ENCODE measurements at regions not wholly inside any gene's neighbourhood (a gene's known extent, or its start where the extent isn't known, plus 50 kb on each side); places are given as distances from the start of the nearest gene placed in this dataset.
A peak's percentile ranks its signal among the peaks of the same experiment; 100 is the strongest.

DNA sequence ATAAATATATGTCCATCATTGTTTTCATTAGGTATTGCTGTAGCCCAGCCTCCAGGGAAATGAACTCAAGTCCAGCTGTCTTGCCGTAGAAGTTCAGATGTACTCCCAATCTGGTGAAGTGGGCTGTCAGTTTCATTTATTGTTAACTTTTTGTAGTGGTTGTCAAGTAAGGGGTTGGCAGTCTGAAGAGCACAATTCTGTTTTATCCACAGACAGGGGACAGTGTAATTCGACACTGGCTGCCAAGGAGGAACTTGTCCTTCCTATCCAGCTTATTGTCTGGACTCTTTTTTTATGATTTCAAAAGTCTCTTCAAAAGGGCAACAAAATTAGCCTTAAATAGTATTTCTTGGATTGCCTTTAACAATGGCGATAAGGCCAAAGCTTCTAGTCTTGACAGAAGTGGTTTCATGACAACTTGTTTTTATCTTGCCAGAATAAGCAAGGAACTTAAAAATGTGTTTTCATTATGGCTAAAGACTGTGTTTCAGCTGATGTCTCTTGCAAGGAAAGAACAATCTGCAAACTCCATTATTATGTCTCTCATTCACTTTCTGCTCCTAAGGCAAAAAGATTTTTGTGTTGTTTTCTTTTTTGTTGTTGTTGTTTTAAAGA is 73.9 kb upstream of the TANC2 start:
- peaks cover 34% of the 10 kb centered on the region for H3K4me1 Mint-ChIP-seq (ENCODE audit: low read depth)
- peak overlapping the region; percentile 67 for H3K27ac Mint-ChIP-seq (ENCODE audit: unreplicated experiment)
- H3K4me3 Mint-ChIP-seq (ENCODE audit: unreplicated experiment): no peak overlapping the region
- H3K9me3 Mint-ChIP-seq (ENCODE audit: low read depth): peaks cover 8% of the 10 kb centered on the region
- DNase-seq (ENCODE audit: low spot score): no peak
- TF ChIP-seq, protein P1, sequence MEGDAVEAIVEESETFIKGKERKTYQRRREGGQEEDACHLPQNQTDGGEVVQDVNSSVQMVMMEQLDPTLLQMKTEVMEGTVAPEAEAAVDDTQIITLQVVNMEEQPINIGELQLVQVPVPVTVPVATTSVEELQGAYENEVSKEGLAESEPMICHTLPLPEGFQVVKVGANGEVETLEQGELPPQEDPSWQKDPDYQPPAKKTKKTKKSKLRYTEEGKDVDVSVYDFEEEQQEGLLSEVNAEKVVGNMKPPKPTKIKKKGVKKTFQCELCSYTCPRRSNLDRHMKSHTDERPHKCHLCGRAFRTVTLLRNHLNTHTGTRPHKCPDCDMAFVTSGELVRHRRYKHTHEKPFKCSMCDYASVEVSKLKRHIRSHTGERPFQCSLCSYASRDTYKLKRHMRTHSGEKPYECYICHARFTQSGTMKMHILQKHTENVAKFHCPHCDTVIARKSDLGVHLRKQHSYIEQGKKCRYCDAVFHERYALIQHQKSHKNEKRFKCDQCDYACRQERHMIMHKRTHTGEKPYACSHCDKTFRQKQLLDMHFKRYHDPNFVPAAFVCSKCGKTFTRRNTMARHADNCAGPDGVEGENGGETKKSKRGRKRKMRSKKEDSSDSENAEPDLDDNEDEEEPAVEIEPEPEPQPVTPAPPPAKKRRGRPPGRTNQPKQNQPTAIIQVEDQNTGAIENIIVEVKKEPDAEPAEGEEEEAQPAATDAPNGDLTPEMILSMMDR (IDR thresholded peaks at IDR 0.05): no peak
- H3K36me3 Mint-ChIP-seq (ENCODE audit: low read depth): no peaks in the 10 kb centered on the region
- H3K27me3 Mint-ChIP-seq (ENCODE audit: low read depth): no peaks in the 10 kb centered on the region

DNA sequence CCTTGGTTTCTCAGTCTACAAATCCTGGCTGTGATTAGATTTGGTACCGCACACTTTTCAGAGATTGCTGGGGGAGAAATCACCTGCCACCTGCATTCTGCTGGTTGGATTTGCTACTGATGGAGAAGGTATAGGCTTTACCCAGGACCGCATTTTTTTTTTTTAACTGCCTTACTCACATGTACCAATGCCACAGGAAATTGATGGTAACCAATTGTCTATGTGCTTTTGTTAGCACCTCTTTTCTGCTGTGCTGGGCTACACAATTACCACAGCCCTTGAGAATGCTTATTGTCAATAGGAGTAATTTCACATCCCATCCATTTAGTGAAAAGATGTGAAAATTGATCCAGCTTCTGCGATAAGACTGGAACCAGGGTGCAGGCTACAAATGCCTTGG is 74.4 kb upstream of the TANC2 start:
- Mint-ChIP-seq H3K9me3 (ENCODE audit: low read depth) (peaks cover 8% of the 10 kb centered on the region), H3K4me1 (ENCODE audit: low read depth) (peaks cover 30% of the 10 kb centered on the region), H3K27me3 (ENCODE audit: low read depth) (no peaks in the 10 kb centered on the region), H3K27ac (ENCODE audit: unreplicated experiment) (no peak overlapping the region), H3K4me3 (ENCODE audit: unreplicated experiment) (no peak overlapping the region), H3K36me3 (ENCODE audit: low read depth) (no peaks in the 10 kb centered on the region)
- DNase-seq (ENCODE audit: low spot score): no peak
- TF ChIP-seq, protein P1 (IDR thresholded peaks at IDR 0.05): no peak

DNA sequence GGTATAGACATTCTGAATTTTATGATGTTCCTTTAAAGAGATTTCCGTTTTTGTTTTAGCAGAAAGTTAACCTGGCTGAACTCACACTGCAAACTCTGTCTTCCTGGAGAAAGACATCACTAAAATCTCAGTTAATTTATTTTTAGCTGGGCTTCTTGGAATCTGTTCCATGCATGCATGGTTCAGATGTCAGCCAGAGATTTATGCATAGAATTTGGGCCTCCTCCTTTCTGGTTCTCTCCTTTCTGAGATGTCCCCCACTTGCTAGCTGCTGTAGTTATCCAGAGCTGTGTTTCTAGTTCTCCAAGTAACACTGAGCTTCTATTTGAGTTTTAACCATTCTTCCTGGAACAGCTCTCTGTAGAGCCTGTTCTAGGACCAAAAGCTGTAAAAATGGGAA is 77.3 kb upstream of the TANC2 start:
- Mint-ChIP-seq H3K27me3 (ENCODE audit: low read depth) (no peaks in the 10 kb centered on the region), H3K4me1 (ENCODE audit: low read depth) (peaks cover 22% of the 10 kb centered on the region), H3K36me3 (ENCODE audit: low read depth) (no peaks in the 10 kb centered on the region), H3K27ac (ENCODE audit: unreplicated experiment) (peak overlapping the region; percentile 59), H3K4me3 (ENCODE audit: unreplicated experiment) (no peak overlapping the region), H3K9me3 (ENCODE audit: low read depth) (peaks cover 8% of the 10 kb centered on the region)
- no peak for DNase-seq (ENCODE audit: low spot score)
- TF ChIP-seq, protein P1 (IDR thresholded peaks at IDR 0.05): no peak

DNA sequence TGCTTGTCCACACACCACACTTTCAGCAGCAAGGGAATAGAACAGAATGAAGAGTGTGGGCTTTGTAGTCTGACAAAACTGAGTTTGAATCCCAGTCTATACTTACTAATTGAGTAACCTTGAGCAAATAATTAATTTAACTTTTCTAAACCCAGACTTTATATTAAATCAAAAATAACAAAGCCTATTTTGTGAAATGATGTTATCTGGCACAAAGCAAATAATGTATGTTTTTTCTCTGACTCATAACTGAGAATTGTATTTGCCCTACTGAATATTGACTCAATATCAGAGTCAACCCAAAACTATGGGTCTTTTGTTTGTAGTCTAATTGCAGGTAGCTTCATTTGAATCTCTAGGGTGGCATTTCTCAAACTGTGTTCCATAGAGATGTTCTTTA is 77.9 kb upstream of the TANC2 start:
- Mint-ChIP-seq H3K27ac (ENCODE audit: unreplicated experiment) (no peak overlapping the region), H3K9me3 (ENCODE audit: low read depth) (peaks cover 8% of the 10 kb centered on the region), H3K27me3 (ENCODE audit: low read depth) (no peaks in the 10 kb centered on the region), H3K4me3 (ENCODE audit: unreplicated experiment) (no peak overlapping the region), H3K4me1 (ENCODE audit: low read depth) (peaks cover 20% of the 10 kb centered on the region), H3K36me3 (ENCODE audit: low read depth) (no peaks in the 10 kb centered on the region)
- no peak for DNase-seq (ENCODE audit: low spot score)
- TF ChIP-seq, protein P1 (IDR thresholded peaks at IDR 0.05): no peak

DNA sequence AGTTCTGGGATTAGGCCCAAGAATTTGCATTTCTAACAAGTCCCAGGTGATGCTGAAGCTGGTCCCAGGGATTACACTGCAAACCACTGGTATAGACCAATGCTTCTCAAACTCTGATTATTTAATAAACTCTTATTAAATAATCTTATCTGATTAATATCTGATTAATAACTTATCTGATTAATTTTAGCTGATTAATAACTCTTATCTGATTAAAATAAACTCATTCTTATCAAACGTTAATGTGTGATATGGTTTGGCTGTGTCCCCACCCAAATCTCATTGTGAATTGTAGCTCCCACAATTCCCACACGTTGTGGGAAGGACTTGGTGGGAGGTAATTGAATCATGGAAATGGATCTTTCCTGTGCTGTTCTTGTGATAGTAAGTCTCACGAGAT is 78.6 kb upstream of the TANC2 start:
- Mint-ChIP-seq H3K9me3 (ENCODE audit: low read depth) (peaks cover 8% of the 10 kb centered on the region), H3K27ac (ENCODE audit: unreplicated experiment) (no peak overlapping the region), H3K36me3 (ENCODE audit: low read depth) (no peaks in the 10 kb centered on the region), H3K4me3 (ENCODE audit: unreplicated experiment) (no peak overlapping the region), H3K4me1 (ENCODE audit: low read depth) (peaks cover 13% of the 10 kb centered on the region), H3K27me3 (ENCODE audit: low read depth) (no peaks in the 10 kb centered on the region)
- TF ChIP-seq, protein P1 (IDR thresholded peaks at IDR 0.05): no peak
- no peak for DNase-seq (ENCODE audit: low spot score)
